PC-3 (cell line): ENCODE measurements at regions not wholly inside any gene's neighbourhood (a gene's known extent, or its start where the extent isn't known, plus 50 kb on each side); places are given as distances from the start of the nearest gene placed in this dataset.

Experiments used
- CTCF ChIP-seq: fragments of 300-600 bp; sonication (generic); conservative IDR thresholded peaks from 2 replicates; pipeline ENCODE4 v1.5.1; 2017; ENCODE audit warnings: antibody characterized with exemption, low read depth, mild to moderate bottlenecking, low read length
- EZH2phosphoT487 ChIP-seq: fragments of 300-600 bp; sonication (generic); IDR thresholded peaks from 2 replicates; pipeline ENCODE4 v1.6.1; 2018; ENCODE audit warnings: mild to moderate bottlenecking, antibody characterized with exemption, low read length, borderline replicate concordance

GRCh38 chr4:54589586-54589985, 68.2 kb upstream of the KIT start:
- TF ChIP-seq CTCF (no peak), EZH2phosphoT487 (no peak)
